ENCODE measurements at regions not wholly inside any gene's neighbourhood (a gene's known extent, or its start where the extent isn't known, plus 50 kb on each side); places are given as distances from the start of the nearest gene placed in this dataset.

GRCh38 chr5:29261213-29261612, 1932.3 kb upstream of the CDH6 start:
- TF ChIP-seq MAX (IDR thresholded peaks at IDR 0.05; ENCODE audit: low read depth, low read length) (no peak), CTCF (IDR thresholded peaks at IDR 0.05; ENCODE audit: low read depth, low read length) (no peak)
